ENCODE measurements at regions not wholly inside any gene's neighbourhood (a gene's known extent, or its start where the extent isn't known, plus 50 kb on each side); places are given as distances from the start of the nearest gene placed in this dataset.
"Not testable (repeated sequence)": the region's sequence is repeated elsewhere in the genome, so short reads cannot be mapped to it uniquely, and the experiment has no call there.

- DNase-seq (ENCODE audit: extremely low spot score): no peak
- no peaks in the 10 kb centered on the region for H3K36me3 ChIP-seq (ENCODE audit: insufficient read depth)
- no peak overlapping the region for H3K4me3 ChIP-seq (ENCODE audit: low read depth, low read length)
- no peaks in the 10 kb centered on the region for H3K4me1 ChIP-seq (ENCODE audit: insufficient read depth)
- WGBS: 51% methylated on average over 2 of the region's 2 CpGs
- no peak overlapping the region for H3K27ac ChIP-seq (ENCODE audit: low read depth)
Measured at GRCh38 chrX:66876776-66877175, 237.9 kb upstream of the EDA2R start.

- Histone ChIP-seq H3K4me1 (ENCODE audit: insufficient read depth) (no peaks in the 10 kb centered on the region), H3K36me3 (ENCODE audit: insufficient read depth) (no peaks in the 10 kb centered on the region), H3K27ac (ENCODE audit: low read depth) (no peak overlapping the region), H3K4me3 (ENCODE audit: low read depth, low read length) (no peak overlapping the region)
- no peak for DNase-seq (ENCODE audit: extremely low spot score)
Measured at GRCh38 chrX:66872771-66873170, 233.9 kb upstream of the EDA2R start.

DNA sequence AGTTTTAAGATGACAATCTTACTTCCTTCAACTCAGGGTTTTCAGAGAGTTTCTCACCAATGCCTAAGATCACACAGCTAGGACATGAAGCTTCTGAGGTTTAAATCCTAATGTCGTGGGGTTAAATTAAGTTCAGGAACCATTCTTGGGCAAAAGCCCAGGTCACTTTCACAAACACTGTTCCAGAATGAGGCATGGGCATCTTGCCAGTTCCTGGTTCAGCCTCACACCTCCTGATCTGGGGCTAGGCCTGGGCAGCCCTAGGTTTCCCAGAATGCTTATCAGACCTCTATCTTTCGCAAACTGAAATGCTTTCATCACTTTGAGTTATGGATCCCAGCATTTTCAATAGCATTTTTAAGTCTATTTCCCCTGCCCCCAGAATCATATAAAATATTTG, 224.8 kb upstream of the EDA2R start:
- no peak for DNase-seq (ENCODE audit: extremely low spot score)
- Histone ChIP-seq H3K4me3 (ENCODE audit: low read depth, low read length) (no peak overlapping the region), H3K36me3 (ENCODE audit: insufficient read depth) (no peaks in the 10 kb centered on the region), H3K27ac (ENCODE audit: low read depth) (no peak overlapping the region), H3K4me1 (ENCODE audit: insufficient read depth) (no peaks in the 10 kb centered on the region)
- 57% methylated on average over 2 of the region's 2 CpGs for WGBS

DNA sequence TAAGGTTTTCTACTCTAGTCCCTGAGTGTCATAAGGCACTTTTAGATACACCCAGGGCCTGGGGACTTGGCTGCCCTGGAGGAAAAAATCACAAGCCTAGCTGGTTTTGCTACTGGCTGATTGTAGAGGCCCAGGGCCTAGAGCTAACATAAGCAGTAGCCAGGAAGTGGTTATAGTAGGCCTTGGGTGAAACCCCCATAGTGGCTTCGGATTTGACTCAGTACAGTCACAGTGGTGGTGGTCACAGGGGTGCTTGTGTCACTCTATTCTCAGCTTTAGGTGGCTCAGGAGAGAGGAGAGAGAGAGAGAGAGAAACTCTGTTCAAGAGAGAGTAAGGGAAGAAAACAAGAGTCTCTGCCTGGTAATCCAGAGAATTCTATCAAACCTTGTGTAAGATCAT, 194.5 kb upstream of the EDA2R start:
- H3K36me3 ChIP-seq (ENCODE audit: insufficient read depth): no peaks in the 10 kb centered on the region
- no peak overlapping the region for H3K4me3 ChIP-seq (ENCODE audit: low read depth, low read length)
- no peak for DNase-seq (ENCODE audit: extremely low spot score)
- H3K4me1 ChIP-seq (ENCODE audit: insufficient read depth): no peaks in the 10 kb centered on the region
- no peak overlapping the region for H3K27ac ChIP-seq (ENCODE audit: low read depth)
- 61% methylated on average over 1 of the region's 1 CpG for WGBS

DNA sequence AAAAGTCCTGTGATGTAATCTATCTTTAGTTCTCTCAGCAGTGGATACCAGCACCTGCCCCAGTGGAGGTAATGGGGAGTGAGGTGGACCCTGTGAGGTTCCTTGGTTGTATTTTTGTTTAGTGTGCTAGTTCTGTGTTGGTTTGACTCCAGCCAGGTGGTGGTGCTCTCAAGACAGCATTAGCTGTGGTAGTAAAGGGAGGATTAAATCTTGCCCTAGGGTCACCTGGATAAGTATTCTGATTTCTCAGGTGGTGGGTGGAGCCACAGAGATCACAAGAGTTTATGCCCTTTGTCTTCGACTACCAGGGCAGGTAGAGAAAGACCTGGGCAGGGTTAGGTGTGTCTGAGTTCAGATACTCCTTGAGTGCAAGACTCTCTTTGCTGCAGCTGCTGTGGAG, 176.3 kb upstream of the EDA2R start:
- 52% methylated on average over 1 of the region's 1 CpG for WGBS
- no peak overlapping the region for H3K4me3 ChIP-seq (ENCODE audit: low read depth, low read length)

GRCh38 chrX:66794514-66794913, 155.6 kb upstream of the EDA2R start:
- H3K36me3 ChIP-seq (ENCODE audit: insufficient read depth); H3K4me1 ChIP-seq (ENCODE audit: insufficient read depth); DNase-seq (ENCODE audit: extremely low spot score); H3K27ac ChIP-seq (ENCODE audit: low read depth); H3K4me3 ChIP-seq (ENCODE audit: low read depth, low read length): not testable (repeated sequence)
- 79% methylated on average over 5 of the region's 5 CpGs for WGBS

More for the DNA sequence above, 176.3 kb upstream of the EDA2R start:
- no peak for DNase-seq (ENCODE audit: extremely low spot score)
- no peaks in the 10 kb centered on the region for H3K4me1 ChIP-seq (ENCODE audit: insufficient read depth)
- H3K27ac ChIP-seq (ENCODE audit: low read depth): no peak overlapping the region
- no peaks in the 10 kb centered on the region for H3K36me3 ChIP-seq (ENCODE audit: insufficient read depth)

- no peak overlapping the region for H3K27ac ChIP-seq (ENCODE audit: low read depth)
- no peak overlapping the region for H3K4me3 ChIP-seq (ENCODE audit: low read depth, low read length)
- no peak for DNase-seq (ENCODE audit: extremely low spot score)
- no peaks in the 10 kb centered on the region for H3K36me3 ChIP-seq (ENCODE audit: insufficient read depth)
- 72% methylated on average over 3 of the region's 3 CpGs for WGBS
- H3K4me1 ChIP-seq (ENCODE audit: insufficient read depth): no peaks in the 10 kb centered on the region
Measured at GRCh38 chrX:66766318-66766717, 127.4 kb upstream of the EDA2R start.

DNA sequence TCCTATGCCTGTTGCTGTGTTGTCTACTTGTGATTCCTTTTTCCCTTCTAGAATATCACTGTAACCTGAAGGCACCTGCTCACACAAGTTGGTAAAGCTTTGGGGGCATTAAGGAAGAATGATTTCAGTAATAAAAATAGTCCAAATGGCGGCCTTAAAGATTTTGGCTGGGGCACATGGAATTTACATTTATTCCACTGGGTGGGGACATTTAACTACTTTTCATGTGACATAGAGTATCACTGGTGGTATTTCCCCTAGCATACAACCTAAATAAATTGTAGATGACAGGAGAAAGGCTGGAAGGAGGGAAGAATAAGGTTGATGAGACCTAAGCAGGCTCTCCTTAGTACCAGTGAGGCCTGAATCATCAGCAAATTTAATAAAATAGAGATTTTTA, 121.8 kb upstream of the EDA2R start:
- WGBS: 50% methylated on average over 1 of the region's 1 CpG

DNA sequence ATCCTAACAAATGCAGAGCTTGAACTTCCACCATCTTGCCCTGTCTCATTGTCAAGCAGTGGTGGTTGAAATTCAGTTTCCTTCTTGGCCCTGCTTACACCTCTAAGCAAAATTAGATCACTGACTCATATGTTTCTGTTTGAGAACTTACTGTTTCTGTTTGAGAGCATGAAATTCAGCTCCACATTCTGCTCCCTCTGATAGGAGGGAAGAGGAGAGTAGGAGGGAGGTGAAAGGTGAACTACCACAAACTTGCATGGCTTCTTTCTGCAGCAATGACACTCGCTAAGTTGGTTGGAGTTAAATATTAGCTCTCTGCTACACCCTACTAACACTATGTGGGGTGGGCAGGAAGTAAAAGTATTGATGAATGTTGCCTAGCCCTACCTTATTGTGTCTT, 117.8 kb upstream of the EDA2R start:
- WGBS: 70% methylated on average over 1 of the region's 1 CpG
- Histone ChIP-seq H3K27ac (ENCODE audit: low read depth) (no peak overlapping the region), H3K36me3 (ENCODE audit: insufficient read depth) (no peaks in the 10 kb centered on the region), H3K4me1 (ENCODE audit: insufficient read depth) (no peaks in the 10 kb centered on the region), H3K4me3 (ENCODE audit: low read depth, low read length) (no peak overlapping the region)
- DNase-seq (ENCODE audit: extremely low spot score): no peak

More for the DNA sequence above, 121.8 kb upstream of the EDA2R start:
- DNase-seq (ENCODE audit: extremely low spot score): no peak
- no peaks in the 10 kb centered on the region for H3K36me3 ChIP-seq (ENCODE audit: insufficient read depth)
- H3K27ac ChIP-seq (ENCODE audit: low read depth): no peak overlapping the region
- H3K4me3 ChIP-seq (ENCODE audit: low read depth, low read length): no peak overlapping the region
- no peaks in the 10 kb centered on the region for H3K4me1 ChIP-seq (ENCODE audit: insufficient read depth)

DNA sequence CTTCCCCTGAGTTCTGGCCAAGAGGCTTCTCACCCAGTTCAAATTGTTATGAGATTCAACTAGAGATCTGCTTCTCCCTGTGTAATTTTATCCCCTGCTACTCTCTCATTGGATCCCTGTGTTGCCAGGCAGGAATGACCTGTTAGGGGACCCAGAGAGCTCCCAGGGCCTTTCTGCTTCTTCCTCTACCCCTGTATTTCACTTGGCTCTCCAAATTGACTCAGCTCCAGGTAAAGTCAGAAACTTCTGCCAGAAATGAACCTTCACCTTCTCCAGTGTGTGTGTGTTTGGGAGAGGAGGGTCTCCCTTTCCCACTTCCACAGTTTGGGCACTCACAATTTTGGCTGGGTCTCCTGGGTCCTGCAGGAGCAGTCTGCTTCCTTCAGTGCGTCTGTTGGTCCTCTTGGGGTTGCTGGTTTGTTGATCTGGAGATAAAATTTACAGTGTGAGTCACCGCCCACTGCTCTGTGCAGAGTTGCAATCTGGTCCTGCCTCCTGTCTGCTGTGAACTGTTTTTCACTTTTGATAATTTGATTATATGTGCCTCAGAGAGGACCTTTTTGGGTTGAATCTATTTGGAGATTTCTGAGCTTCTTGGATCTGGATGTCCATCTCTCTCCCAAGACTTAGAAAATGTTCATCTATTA, 112.4 kb upstream of the EDA2R start:
- 61% methylated on average over 2 of the region's 2 CpGs for WGBS

DNA sequence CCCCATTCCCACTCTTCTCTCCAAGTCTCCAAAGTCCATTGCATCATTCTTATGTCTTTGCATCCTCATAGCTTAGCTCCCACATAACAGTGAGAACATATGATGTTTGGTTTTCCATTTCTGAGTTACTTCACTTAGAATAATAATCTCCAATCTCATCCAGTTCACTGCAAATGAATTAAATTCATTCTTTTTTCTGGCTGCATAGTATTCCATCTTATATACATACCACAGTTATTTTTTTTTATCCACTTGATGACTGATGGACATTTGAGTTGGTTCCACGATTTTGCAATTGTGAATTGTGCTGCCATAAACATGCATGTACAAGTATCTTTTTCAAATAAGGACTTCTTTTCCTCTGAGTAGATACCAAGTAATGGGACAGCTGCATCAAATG, 105.6 kb upstream of the EDA2R start:
- DNase-seq (ENCODE audit: extremely low spot score); H3K36me3 ChIP-seq (ENCODE audit: insufficient read depth); H3K4me1 ChIP-seq (ENCODE audit: insufficient read depth); H3K4me3 ChIP-seq (ENCODE audit: low read depth, low read length); H3K27ac ChIP-seq (ENCODE audit: low read depth): not testable (repeated sequence)
- 66% methylated on average over 1 of the region's 1 CpG for WGBS

More for the DNA sequence above, 112.4 kb upstream of the EDA2R start:
- Histone ChIP-seq H3K36me3 (ENCODE audit: insufficient read depth) (no peaks in the 10 kb centered on the region), H3K4me3 (ENCODE audit: low read depth, low read length) (no peak overlapping the region), H3K4me1 (ENCODE audit: insufficient read depth) (no peaks in the 10 kb centered on the region), H3K27ac (ENCODE audit: low read depth) (no peak overlapping the region)
- no peak for DNase-seq (ENCODE audit: extremely low spot score)

- DNase-seq (ENCODE audit: extremely low spot score): no peak
- WGBS: 16% methylated on average over 2 of the region's 2 CpGs
- Histone ChIP-seq H3K36me3 (ENCODE audit: insufficient read depth) (no peaks in the 10 kb centered on the region), H3K4me3 (ENCODE audit: low read depth, low read length) (no peak overlapping the region), H3K27ac (ENCODE audit: low read depth) (no peak overlapping the region), H3K4me1 (ENCODE audit: insufficient read depth) (no peaks in the 10 kb centered on the region)
Measured at GRCh38 chrX:66731398-66731797, 92.5 kb upstream of the EDA2R start.

DNA sequence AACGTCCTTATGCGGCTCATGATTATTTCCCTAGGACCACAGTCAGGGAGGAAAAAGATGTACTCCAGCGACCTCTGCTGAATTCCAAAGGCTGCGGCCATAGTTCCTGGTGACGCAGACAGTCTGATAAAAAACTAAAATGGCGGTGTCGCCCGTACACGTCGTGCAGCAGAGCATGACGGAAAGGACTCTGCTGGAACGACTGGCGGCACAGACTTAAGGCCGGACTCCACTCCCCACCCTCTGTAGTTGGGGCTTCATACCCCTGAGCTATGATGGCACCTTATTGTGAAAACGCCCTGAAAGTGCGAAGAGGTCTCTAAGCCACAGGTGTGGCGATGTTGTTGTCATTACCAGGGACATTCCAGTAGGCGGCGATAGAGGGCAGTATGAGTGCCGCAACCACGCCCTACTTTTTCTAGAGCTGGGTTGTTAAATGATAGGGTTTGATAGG, 90.0 kb upstream of the EDA2R start:
- WGBS: 2% methylated on average over 21 of the region's 21 CpGs
- H3K4me1 ChIP-seq (ENCODE audit: insufficient read depth): no peaks in the 10 kb centered on the region
- H3K27ac ChIP-seq (ENCODE audit: low read depth): no peak overlapping the region
- H3K36me3 ChIP-seq (ENCODE audit: insufficient read depth): no peaks in the 10 kb centered on the region
- DNase-seq (ENCODE audit: extremely low spot score): peak; percentile 8
- peak overlapping the region; percentile 34 for H3K4me3 ChIP-seq (ENCODE audit: low read depth, low read length)

GRCh38 chrX:66717926-66718325, 79.0 kb upstream of the EDA2R start:
- no peak overlapping the region for H3K27ac ChIP-seq (ENCODE audit: low read depth)
- no peaks in the 10 kb centered on the region for H3K4me1 ChIP-seq (ENCODE audit: insufficient read depth)
- no peak overlapping the region for H3K4me3 ChIP-seq (ENCODE audit: low read depth, low read length)
- 71% methylated on average over 3 of the region's 3 CpGs for WGBS
- DNase-seq (ENCODE audit: extremely low spot score): no peak
- no peaks in the 10 kb centered on the region for H3K36me3 ChIP-seq (ENCODE audit: insufficient read depth)

Measured in urinary bladder (tissue), 3 donors.